ENCODE measurements at regions not wholly inside any gene's neighbourhood (a gene's known extent, or its start where the extent isn't known, plus 50 kb on each side); places are given as distances from the start of the nearest gene placed in this dataset.

GRCh38 chr13:80235166-80235966 lies 105.6 kb downstream of the SPRY2 start:
- H3K27ac ChIP-seq = peak overlapping the region; percentile 83
- no peak for TF ChIP-seq CTCF (conservative IDR thresholded peaks at IDR 0.05)

GRCh38 chr13:80227645-80228044 lies 113.3 kb downstream of the SPRY2 start:
- TF ChIP-seq CTCF (conservative IDR thresholded peaks at IDR 0.05) = no peak
- no peak overlapping the region for H3K27ac ChIP-seq

GRCh38 chr13:80226645-80227044 lies 114.3 kb downstream of the SPRY2 start:
- H3K27ac ChIP-seq = no peak overlapping the region
- TF ChIP-seq CTCF (conservative IDR thresholded peaks at IDR 0.05) = no peak

- no peak for TF ChIP-seq CTCF (conservative IDR thresholded peaks at IDR 0.05)
- H3K27ac ChIP-seq = no peak overlapping the region
These were observed 116.5 kb downstream of the SPRY2 start for GRCh38 chr13:80224468-80224867.

GRCh38 chr13:80217614-80218456 lies 123.1 kb downstream of the SPRY2 start:
- no peak overlapping the region for H3K27ac ChIP-seq
- TF ChIP-seq CTCF (conservative IDR thresholded peaks at IDR 0.05) = no peak

- H3K27ac ChIP-seq = no peak overlapping the region
- no peak for TF ChIP-seq CTCF (conservative IDR thresholded peaks at IDR 0.05)
These were observed 125.6 kb downstream of the SPRY2 start for GRCh38 chr13:80215368-80215767.

- TF ChIP-seq CTCF (conservative IDR thresholded peaks at IDR 0.05) = no peak
- no peak overlapping the region for H3K27ac ChIP-seq
These were observed 126.4 kb downstream of the SPRY2 start for GRCh38 chr13:80214521-80214991.
